ENCODE measurements at regions not wholly inside any gene's neighbourhood (a gene's known extent, or its start where the extent isn't known, plus 50 kb on each side); places are given as distances from the start of the nearest gene placed in this dataset.
"Not testable (repeated sequence)": the region's sequence is repeated elsewhere in the genome, so short reads cannot be mapped to it uniquely, and the experiment has no call there.

- no peak for FAIRE-seq
Measured at GRCh38 chr7:156590212-156590611, 50.4 kb upstream of the RNF32 start.

GRCh38 chr7:156589808-156590207 lies 50.8 kb upstream of the RNF32 start:
- no peak for FAIRE-seq

- FAIRE-seq: no peak
Measured at GRCh38 chr7:156585926-156586325, 54.6 kb upstream of the RNF32 start.

- FAIRE-seq: no peak
Measured at GRCh38 chr7:156585025-156585648, 55.4 kb upstream of the RNF32 start.

GRCh38 chr7:156582591-156583123 lies 57.9 kb upstream of the RNF32 start:
- no peak for FAIRE-seq

GRCh38 chr7:156580036-156580435 lies 60.5 kb upstream of the RNF32 start:
- no peak for FAIRE-seq

- FAIRE-seq: no peak
Measured at GRCh38 chr7:156579566-156579965, 61.0 kb upstream of the RNF32 start.

- FAIRE-seq: no peak
Measured at GRCh38 chr7:156578978-156579430, 61.6 kb upstream of the RNF32 start.

- no peak for FAIRE-seq
Measured at GRCh38 chr7:156578578-156578940, 62.0 kb upstream of the RNF32 start.

GRCh38 chr7:156577645-156578577 lies 62.7 kb upstream of the RNF32 start:
- no peak for FAIRE-seq

- no peak for FAIRE-seq
Measured at GRCh38 chr7:156576216-156577058, 64.1 kb upstream of the RNF32 start.

GRCh38 chr7:156568258-156568657 lies 72.3 kb upstream of the RNF32 start:
- no peak for FAIRE-seq

- no peak for FAIRE-seq
Measured at GRCh38 chr7:156566812-156567549, 73.6 kb upstream of the RNF32 start.

GRCh38 chr7:156565002-156565401 lies 75.6 kb upstream of the RNF32 start:
- FAIRE-seq: not testable (repeated sequence)

- FAIRE-seq: no peak
Measured at GRCh38 chr7:156560696-156561095, 79.9 kb upstream of the RNF32 start.

- no peak for FAIRE-seq
Measured at GRCh38 chr7:156560075-156560474, 80.5 kb upstream of the RNF32 start.

- no peak for FAIRE-seq
Measured at GRCh38 chr7:156559001-156559400, 81.6 kb upstream of the RNF32 start.

- no peak for FAIRE-seq
Measured at GRCh38 chr7:156558198-156558597, 82.4 kb upstream of the RNF32 start.

- no peak for FAIRE-seq
Measured at GRCh38 chr7:156556083-156556482, 84.5 kb upstream of the RNF32 start.

- no peak for FAIRE-seq
Measured at GRCh38 chr7:156554488-156554887, 86.1 kb upstream of the RNF32 start.

GRCh38 chr7:156549636-156550035 lies 90.9 kb upstream of the RNF32 start:
- no peak for FAIRE-seq

- no peak for FAIRE-seq
Measured at GRCh38 chr7:156547884-156548561, 92.6 kb upstream of the RNF32 start.
